Panc1 (cell line): ENCODE measurements at regions not wholly inside any gene's neighbourhood (a gene's known extent, or its start where the extent isn't known, plus 50 kb on each side); places are given as distances from the start of the nearest gene placed in this dataset.

Experiments used
- ATAC-seq: fragments of 200-7000 bp; cut with Tn5 transposase; 2 replicates; pipeline ENCODE4 v1.9.1; 2020; ENCODE audit warnings: mild to moderate bottlenecking, moderate library complexity
- BruUV-seq: library from RNA; stranded (reverse); fragments of 400-500 nt; replicated peaks from 2 replicates; lab custom pipeline; 2021; lab: Mats Ljungman, UMichigan
- CTCF ChIA-PET: fragments of 300-600 bp; sonication (Branson Sonifier 250); formaldehyde crosslinking; loops from one replicate; lab custom pipeline; 2022; ENCODE audit warnings: antibody characterized with exemption; lab: Charles Lee
- POLR2A ChIA-PET: fragments of 300-600 bp; sonication (Branson Sonifier 250); formaldehyde crosslinking; loops from one replicate; lab custom pipeline; 2022; ENCODE audit warnings: antibody characterized with exemption; lab: Charles Lee
- DNase-seq: peaks from one replicate; pipeline ENCODE4 v3.0.0-alpha.2; 2010; ENCODE audit warnings: low read depth, low spot score
- H3K27ac ChIP-seq: 2 replicates; pipeline ENCODE4 v1.5.1; 2011; ENCODE audit warnings: mild to moderate bottlenecking, low read length, inconsistent platforms
- H3K27me3 ChIP-seq: fragments of 200-500 bp; sonication (Bioruptor generic); 2 replicates; pipeline ENCODE4 v1.6.0; 2014; ENCODE audit warnings: low read length, inconsistent platforms; ENCODE audit not compliant: control insufficient read depth, insufficient read depth
- H3K36me3 ChIP-seq: fragments of 200-500 bp; sonication (Bioruptor generic); 2 replicates; pipeline ENCODE4 v1.5.1; 2014; ENCODE audit warnings: inconsistent platforms, mild to moderate bottlenecking, low read length, moderate library complexity; ENCODE audit not compliant: control insufficient read depth, insufficient read depth
- H3K4me1 ChIP-seq: 2 replicates; pipeline ENCODE4 v1.5.1; 2011; ENCODE audit warnings: inconsistent platforms, mild to moderate bottlenecking, low read length, moderate library complexity; ENCODE audit not compliant: control insufficient read depth, insufficient read depth
- H3K4me3 ChIP-seq, 2 experiments: 2 replicates each; pipeline ENCODE4 v1.5.1; 2011 to 2012; ENCODE audit warnings: low read depth in 2 of 2, low read length in 2 of 2, mild to moderate bottlenecking in 2 of 2, inconsistent platforms in 1 of 2, moderate library complexity in 1 of 2
- H3K9me3 ChIP-seq: fragments of 200-500 bp; sonication (Bioruptor generic); 2 replicates; pipeline ENCODE4 v1.5.1; 2014; ENCODE audit warnings: low read depth, mild to moderate bottlenecking, inconsistent platforms, low read length, moderate library complexity; ENCODE audit not compliant: control insufficient read depth, insufficient read depth
- CTCF ChIP-seq: fragments of 450-650 bp; IDR thresholded peaks from 2 replicates; pipeline ENCODE4 v1.5.1; 2017; ENCODE audit warnings: mild to moderate bottlenecking
- POLR2AphosphoS5 ChIP-seq: IDR thresholded peaks from 2 replicates; pipeline ENCODE4 v1.6.1; 2012; ENCODE audit warnings: mild to moderate bottlenecking, low read depth, low read length, moderate library complexity
- REST ChIP-seq, 2 experiments: IDR thresholded peaks; 2 replicates each; pipeline ENCODE4 v1.6.1; 2011 to 2012; ENCODE audit warnings: low read depth in 2 of 2, control low read depth in 1 of 2, low read length in 1 of 2, mild to moderate bottlenecking in 1 of 2, moderate library complexity in 1 of 2; ENCODE audit not compliant: insufficient read depth in 1 of 2
- SIN3A ChIP-seq: IDR thresholded peaks from 2 replicates; pipeline ENCODE4 v1.6.1; 2012; ENCODE audit warnings: low read depth, mild to moderate bottlenecking, low read length, moderate library complexity, borderline replicate concordance; ENCODE audit not compliant: insufficient read depth
- TCF7L2 ChIP-seq: IDR thresholded peaks from 2 replicates; pipeline ENCODE4 v1.6.1; 2011; ENCODE audit warnings: mild to moderate bottlenecking, low read depth, low read length, inconsistent platforms
- in situ Hi-C: cut with HindIII; loops from 2 replicates; pipeline ENCODE4 v1.10.0; 2016; ENCODE audit warnings: low sequenced_read_pairs, low pct_unique_long_range_greater_than_20kb
- intact Hi-C: fragments of 100-400 bp; cut with micrococcal nuclease; formaldehyde crosslinking; loops from one replicate; pipeline ENCODE4 v1.10.0; 2022; ENCODE audit not compliant: unreplicated experiment

GRCh38 chr9:73411494-73411893 lies 259.8 kb downstream of the ANXA1 start:
- intact Hi-C loops: no loop called here
- Histone ChIP-seq H3K4me3 (no peak overlapping the region), H3K9me3 (no peaks in the 10 kb centered on the region), H3K36me3 (no peaks in the 10 kb centered on the region), H3K4me1 (no peaks in the 10 kb centered on the region), H3K27me3 (no peaks in the 10 kb centered on the region), H3K27ac (no peak overlapping the region)
- in situ Hi-C loops: no loop called here
- TF ChIP-seq REST (IDR thresholded peaks at IDR 0.05; ENCODE audit: insufficient read depth in 1 of 2, low read depth in 2 of 2, low read length in 1 of 2): no peak
- no peak for TF ChIP-seq CTCF
- TF ChIP-seq SIN3A: no peak
- TF ChIP-seq TCF7L2: no peak
- no peak for TF ChIP-seq POLR2AphosphoS5
- BruUV-seq: no TSS peak
- DNase-seq (no peak), ATAC-seq (no peak)
- CTCF ChIA-PET: no interaction called here
- POLR2A ChIA-PET: no interaction called here

GRCh38 chr9:73412874-73413273 lies 261.2 kb downstream of the ANXA1 start:
- BruUV-seq: no TSS peak
- in situ Hi-C loops: no loop called here
- TF ChIP-seq CTCF: no peak
- no peak for TF ChIP-seq REST (IDR thresholded peaks at IDR 0.05; ENCODE audit: insufficient read depth in 1 of 2, low read depth in 2 of 2, low read length in 1 of 2)
- no peak for TF ChIP-seq TCF7L2
- TF ChIP-seq SIN3A: no peak
- TF ChIP-seq POLR2AphosphoS5: no peak

More at GRCh38 chr9:73412874-73413273, 261.2 kb downstream of the ANXA1 start:
- ChIA-PET POLR2A (no interaction called here), CTCF (no interaction called here)
- Histone ChIP-seq H3K4me3 (no peak overlapping the region), H3K4me1 (no peaks in the 10 kb centered on the region), H3K36me3 (no peaks in the 10 kb centered on the region), H3K27me3 (no peaks in the 10 kb centered on the region), H3K9me3 (no peaks in the 10 kb centered on the region), H3K27ac (no peak overlapping the region)
- ATAC-seq (no peak), DNase-seq (no peak)
- intact Hi-C loops: no loop called here
